Cerebellar cortex (tissue), 1 donor: ENCODE measurements at regions not wholly inside any gene's neighbourhood (a gene's known extent, or its start where the extent isn't known, plus 50 kb on each side); places are given as distances from the start of the nearest gene placed in this dataset.
"Not testable (repeated sequence)": the region's sequence is repeated elsewhere in the genome, so short reads cannot be mapped to it uniquely, and the experiment has no call there.

Experiments used
- DNase-seq: peaks from one replicate; pipeline ENCODE4 v3.0.0-alpha.2; 2015; ENCODE audit warnings: low spot score

- no peak for DNase-seq
Measured at GRCh38 chrX:66912417-66912816, 273.5 kb upstream of the EDA2R start.

GRCh38 chrX:66902081-66902480 lies 263.2 kb upstream of the EDA2R start:
- no peak for DNase-seq

DNA sequence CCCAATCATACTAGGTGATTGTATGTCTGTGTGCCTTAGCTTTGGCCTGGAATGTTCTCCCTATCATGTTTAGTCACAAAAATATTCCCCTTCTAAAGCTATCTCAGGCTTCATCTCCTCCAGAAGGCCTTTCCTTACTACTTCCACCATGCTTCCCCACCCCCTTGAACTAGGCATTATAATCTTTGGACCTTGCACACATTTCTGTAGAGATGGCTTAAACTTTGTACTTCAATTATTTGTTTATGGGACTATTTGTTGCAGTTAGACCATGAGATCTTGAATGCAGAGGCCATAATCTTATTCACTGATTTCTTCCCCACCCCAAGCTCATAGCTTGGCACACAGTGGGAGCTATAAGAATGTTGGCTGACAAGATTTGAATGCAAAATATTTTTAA lies 262.0 kb upstream of the EDA2R start:
- no peak for DNase-seq

DNA sequence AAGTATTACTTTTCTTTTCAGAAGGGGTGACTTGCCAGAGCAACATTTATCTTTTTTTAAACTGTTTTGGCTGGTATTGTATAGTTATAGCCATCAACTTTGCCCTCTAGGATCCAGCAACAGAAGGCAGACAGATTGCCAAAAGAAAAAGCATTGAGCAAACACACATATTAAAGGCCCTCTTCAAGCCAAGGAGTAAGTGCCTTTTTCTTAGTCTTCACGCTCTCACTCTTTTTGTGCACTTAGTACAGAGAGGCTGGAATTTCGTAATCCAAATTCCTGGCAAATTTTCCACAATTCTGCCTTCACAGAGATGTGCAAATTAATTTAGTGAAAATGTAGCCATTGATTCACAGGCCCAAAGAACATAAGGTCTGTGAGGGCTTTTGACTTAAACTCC lies 253.1 kb upstream of the EDA2R start:
- DNase-seq: no peak

GRCh38 chrX:66889418-66889817 lies 250.5 kb upstream of the EDA2R start:
- no peak for DNase-seq

GRCh38 chrX:66882101-66882500 lies 243.2 kb upstream of the EDA2R start:
- DNase-seq: no peak

- no peak for DNase-seq
Measured at GRCh38 chrX:66876776-66877175, 237.9 kb upstream of the EDA2R start.

GRCh38 chrX:66872771-66873170 lies 233.9 kb upstream of the EDA2R start:
- no peak for DNase-seq

DNA sequence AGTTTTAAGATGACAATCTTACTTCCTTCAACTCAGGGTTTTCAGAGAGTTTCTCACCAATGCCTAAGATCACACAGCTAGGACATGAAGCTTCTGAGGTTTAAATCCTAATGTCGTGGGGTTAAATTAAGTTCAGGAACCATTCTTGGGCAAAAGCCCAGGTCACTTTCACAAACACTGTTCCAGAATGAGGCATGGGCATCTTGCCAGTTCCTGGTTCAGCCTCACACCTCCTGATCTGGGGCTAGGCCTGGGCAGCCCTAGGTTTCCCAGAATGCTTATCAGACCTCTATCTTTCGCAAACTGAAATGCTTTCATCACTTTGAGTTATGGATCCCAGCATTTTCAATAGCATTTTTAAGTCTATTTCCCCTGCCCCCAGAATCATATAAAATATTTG lies 224.8 kb upstream of the EDA2R start:
- no peak for DNase-seq

DNA sequence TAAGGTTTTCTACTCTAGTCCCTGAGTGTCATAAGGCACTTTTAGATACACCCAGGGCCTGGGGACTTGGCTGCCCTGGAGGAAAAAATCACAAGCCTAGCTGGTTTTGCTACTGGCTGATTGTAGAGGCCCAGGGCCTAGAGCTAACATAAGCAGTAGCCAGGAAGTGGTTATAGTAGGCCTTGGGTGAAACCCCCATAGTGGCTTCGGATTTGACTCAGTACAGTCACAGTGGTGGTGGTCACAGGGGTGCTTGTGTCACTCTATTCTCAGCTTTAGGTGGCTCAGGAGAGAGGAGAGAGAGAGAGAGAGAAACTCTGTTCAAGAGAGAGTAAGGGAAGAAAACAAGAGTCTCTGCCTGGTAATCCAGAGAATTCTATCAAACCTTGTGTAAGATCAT lies 194.5 kb upstream of the EDA2R start:
- no peak for DNase-seq

DNA sequence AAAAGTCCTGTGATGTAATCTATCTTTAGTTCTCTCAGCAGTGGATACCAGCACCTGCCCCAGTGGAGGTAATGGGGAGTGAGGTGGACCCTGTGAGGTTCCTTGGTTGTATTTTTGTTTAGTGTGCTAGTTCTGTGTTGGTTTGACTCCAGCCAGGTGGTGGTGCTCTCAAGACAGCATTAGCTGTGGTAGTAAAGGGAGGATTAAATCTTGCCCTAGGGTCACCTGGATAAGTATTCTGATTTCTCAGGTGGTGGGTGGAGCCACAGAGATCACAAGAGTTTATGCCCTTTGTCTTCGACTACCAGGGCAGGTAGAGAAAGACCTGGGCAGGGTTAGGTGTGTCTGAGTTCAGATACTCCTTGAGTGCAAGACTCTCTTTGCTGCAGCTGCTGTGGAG lies 176.3 kb upstream of the EDA2R start:
- DNase-seq: no peak

DNA sequence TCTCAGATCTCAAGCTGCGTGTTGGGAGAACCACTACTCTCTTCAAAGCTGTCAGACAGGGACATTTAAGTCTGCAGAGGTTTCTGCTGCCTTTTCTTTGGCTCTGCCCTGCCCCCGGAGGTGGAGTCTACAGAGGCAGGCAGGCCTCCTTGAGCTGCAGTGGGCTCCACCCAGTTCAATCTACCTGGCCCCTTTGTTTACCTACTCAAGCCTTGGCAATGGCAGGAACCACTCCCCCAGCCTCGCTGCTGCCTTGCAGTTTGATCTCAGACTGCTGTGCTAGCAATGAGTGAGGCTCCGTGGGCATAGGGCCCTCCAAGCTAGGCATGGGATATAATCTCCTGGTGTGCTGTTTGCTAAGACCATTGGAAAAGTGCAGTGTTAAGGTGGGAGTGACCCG lies 155.6 kb upstream of the EDA2R start:
- DNase-seq: not testable (repeated sequence)

DNA sequence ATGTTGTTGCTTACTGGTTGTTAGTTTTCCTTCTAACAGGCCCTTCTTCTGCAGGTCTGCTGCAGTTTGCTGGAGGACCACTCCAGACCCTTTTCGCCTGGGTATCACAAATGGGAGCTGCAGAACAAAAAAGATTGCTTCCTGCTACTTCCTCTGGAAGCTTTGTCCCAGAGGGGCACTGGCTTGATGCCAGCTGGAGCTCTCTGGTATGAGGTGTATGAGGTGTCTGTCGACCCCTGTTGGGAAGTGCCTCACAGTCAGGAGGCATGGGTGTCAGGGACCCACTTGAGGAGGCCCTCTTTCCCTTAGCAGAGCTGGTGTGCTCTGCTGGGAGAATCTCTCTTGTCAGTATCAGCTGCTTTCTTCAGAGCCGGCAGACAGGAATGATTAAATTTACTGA lies 127.4 kb upstream of the EDA2R start:
- no peak for DNase-seq

DNA sequence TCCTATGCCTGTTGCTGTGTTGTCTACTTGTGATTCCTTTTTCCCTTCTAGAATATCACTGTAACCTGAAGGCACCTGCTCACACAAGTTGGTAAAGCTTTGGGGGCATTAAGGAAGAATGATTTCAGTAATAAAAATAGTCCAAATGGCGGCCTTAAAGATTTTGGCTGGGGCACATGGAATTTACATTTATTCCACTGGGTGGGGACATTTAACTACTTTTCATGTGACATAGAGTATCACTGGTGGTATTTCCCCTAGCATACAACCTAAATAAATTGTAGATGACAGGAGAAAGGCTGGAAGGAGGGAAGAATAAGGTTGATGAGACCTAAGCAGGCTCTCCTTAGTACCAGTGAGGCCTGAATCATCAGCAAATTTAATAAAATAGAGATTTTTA lies 121.8 kb upstream of the EDA2R start:
- DNase-seq: no peak

GRCh38 chrX:66756717-66757116 lies 117.8 kb upstream of the EDA2R start:
- no peak for DNase-seq

DNA sequence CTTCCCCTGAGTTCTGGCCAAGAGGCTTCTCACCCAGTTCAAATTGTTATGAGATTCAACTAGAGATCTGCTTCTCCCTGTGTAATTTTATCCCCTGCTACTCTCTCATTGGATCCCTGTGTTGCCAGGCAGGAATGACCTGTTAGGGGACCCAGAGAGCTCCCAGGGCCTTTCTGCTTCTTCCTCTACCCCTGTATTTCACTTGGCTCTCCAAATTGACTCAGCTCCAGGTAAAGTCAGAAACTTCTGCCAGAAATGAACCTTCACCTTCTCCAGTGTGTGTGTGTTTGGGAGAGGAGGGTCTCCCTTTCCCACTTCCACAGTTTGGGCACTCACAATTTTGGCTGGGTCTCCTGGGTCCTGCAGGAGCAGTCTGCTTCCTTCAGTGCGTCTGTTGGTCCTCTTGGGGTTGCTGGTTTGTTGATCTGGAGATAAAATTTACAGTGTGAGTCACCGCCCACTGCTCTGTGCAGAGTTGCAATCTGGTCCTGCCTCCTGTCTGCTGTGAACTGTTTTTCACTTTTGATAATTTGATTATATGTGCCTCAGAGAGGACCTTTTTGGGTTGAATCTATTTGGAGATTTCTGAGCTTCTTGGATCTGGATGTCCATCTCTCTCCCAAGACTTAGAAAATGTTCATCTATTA lies 112.4 kb upstream of the EDA2R start:
- DNase-seq: no peak

DNA sequence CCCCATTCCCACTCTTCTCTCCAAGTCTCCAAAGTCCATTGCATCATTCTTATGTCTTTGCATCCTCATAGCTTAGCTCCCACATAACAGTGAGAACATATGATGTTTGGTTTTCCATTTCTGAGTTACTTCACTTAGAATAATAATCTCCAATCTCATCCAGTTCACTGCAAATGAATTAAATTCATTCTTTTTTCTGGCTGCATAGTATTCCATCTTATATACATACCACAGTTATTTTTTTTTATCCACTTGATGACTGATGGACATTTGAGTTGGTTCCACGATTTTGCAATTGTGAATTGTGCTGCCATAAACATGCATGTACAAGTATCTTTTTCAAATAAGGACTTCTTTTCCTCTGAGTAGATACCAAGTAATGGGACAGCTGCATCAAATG lies 105.6 kb upstream of the EDA2R start:
- not testable (repeated sequence) for DNase-seq

DNA sequence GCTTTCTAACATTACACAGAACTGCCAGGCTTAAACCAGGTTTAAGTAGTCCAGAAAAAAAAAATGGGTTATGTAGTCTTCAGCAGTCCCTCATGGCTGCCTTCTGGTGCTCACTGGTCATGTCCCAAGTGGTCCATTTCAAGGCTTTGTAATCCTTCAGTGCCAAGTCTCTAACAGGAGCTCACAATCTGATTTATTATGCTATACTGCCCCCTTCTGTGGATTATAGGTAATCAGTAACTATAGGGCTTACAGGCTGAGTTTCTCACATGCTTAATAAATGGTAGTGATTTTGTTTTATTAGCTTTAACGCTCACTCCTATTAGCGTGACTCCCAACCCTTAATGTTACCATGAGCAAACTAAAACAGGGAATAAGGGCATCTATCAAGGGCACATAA lies 92.5 kb upstream of the EDA2R start:
- peak; percentile 30 for DNase-seq

DNA sequence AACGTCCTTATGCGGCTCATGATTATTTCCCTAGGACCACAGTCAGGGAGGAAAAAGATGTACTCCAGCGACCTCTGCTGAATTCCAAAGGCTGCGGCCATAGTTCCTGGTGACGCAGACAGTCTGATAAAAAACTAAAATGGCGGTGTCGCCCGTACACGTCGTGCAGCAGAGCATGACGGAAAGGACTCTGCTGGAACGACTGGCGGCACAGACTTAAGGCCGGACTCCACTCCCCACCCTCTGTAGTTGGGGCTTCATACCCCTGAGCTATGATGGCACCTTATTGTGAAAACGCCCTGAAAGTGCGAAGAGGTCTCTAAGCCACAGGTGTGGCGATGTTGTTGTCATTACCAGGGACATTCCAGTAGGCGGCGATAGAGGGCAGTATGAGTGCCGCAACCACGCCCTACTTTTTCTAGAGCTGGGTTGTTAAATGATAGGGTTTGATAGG lies 90.0 kb upstream of the EDA2R start:
- peak; percentile 48 for DNase-seq

DNA sequence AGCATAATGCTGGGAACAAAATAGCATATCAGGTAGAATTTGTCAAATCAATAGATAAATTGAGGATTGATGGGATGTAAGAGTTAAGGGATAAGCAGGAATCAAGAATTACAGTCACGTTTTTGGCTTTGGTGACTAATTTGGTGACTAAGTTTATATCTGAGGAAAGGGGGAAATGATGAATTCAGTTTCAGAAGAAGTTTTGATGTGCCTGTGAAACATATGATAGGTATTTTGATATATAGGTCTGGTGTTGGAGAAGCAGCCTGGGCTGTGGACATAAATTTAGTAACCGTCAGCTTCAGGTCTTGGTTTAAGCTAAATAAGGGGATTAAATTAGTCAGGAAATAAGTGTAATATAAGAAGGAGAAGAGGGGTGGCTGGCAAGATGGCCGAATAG lies 79.0 kb upstream of the EDA2R start:
- DNase-seq: no peak

DNA sequence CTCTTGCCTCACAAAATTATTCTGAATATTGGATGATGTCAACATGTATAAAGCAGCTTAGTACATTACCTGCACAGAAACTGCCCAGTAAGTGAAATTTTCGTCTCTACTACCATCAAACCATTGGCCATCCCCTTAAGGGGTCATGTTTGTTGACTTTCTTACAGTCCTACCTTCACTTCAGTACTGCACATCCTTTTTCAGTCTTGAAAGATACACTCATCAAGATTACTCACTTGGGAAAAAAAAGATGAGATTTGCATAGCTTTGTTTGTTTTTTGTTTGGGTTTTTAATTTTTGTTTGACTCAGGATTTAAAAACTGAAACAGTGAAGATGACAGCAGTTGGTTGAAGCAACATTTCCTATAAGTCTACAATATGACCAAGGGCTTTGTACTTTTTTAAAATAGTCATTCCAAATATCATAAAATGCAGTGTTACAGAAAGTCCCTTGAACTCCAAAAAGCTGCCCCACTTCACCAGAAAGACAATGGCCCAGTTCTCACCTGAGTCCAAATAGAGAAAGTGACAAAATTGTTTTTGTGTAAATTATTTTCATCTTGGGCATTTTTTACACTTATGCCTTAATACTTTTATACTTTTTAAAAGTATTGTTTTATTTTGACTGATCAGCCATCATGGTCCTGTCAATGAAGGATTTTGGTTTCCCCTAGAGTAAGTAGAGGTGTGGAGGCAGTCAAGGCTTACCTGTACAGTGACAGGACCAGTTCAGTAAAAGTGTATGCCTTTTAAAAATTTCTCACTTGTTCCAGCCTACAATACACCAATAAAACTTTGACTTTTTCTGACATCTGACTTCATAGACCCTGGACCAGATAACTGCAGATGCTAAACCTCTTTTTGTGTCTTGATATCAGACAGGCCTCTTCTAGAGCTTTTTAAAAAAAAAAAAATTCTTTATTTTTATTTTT lies 59.7 kb upstream of the EDA2R start:
- DNase-seq: no peak

DNA sequence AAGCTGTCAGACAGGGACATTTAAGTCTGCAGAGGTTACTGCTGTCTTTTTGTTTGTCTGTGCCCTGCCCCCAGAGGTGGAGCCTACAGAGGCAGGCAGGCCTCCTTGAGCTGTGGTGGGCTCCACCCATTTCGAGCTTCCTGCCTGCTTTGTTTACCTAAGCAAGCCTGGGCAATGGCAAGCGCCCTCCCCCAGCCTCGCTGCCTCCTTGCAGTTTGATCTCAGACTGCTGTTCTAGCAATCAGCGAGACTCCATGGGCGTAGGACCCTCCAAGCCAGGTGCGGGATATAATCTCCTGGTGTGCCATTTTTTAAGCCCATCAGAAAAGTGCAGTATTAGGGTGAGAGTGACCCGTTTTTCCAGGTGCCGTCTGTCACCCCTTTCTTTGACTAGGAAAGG lies 53.6 kb upstream of the EDA2R start:
- not testable (repeated sequence) for DNase-seq
